Transverse colon (tissue), 4 donors: ENCODE measurements at regions not wholly inside any gene's neighbourhood (a gene's known extent, or its start where the extent isn't known, plus 50 kb on each side); places are given as distances from the start of the nearest gene placed in this dataset.

Experiments
- EP300 ChIP-seq: sonication (generic); formaldehyde crosslinking; IDR thresholded peaks from one replicate; pipeline ENCODE4 v1.6.1; 2017; ENCODE audit warnings: antibody characterized with exemption, low read depth
- POLR2A ChIP-seq: fragments of 450-650 bp; IDR thresholded peaks from one replicate; pipeline ENCODE4 v1.6.1; 2016; ENCODE audit warnings: antibody characterized with exemption, mild to moderate bottlenecking, moderate library complexity
- POLR2AphosphoS5 ChIP-seq, 3 donors: sonication (generic); formaldehyde crosslinking; IDR thresholded peaks; one replicate each; pipeline ENCODE4 v1.6.1; 2016; ENCODE audit warnings: antibody characterized with exemption in 3 of 3
- TF ChIP-seq, protein P1 (sequence below), 5 experiments: fragments of 200-600 bp in 3 of 5; fragments of 450-650 bp in 2 of 5; sonication (generic) in 3 of 5; IDR thresholded peaks; 1 replicate in 2 of 5; 2 replicates in 3 of 5; pipeline ENCODE4 v1.5.1; 2016 to 2017; ENCODE audit warnings: antibody characterized with exemption in 5 of 5, inconsistent platforms in 3 of 5, mild to moderate bottlenecking in 2 of 5, moderate library complexity in 1 of 5

DNA sequence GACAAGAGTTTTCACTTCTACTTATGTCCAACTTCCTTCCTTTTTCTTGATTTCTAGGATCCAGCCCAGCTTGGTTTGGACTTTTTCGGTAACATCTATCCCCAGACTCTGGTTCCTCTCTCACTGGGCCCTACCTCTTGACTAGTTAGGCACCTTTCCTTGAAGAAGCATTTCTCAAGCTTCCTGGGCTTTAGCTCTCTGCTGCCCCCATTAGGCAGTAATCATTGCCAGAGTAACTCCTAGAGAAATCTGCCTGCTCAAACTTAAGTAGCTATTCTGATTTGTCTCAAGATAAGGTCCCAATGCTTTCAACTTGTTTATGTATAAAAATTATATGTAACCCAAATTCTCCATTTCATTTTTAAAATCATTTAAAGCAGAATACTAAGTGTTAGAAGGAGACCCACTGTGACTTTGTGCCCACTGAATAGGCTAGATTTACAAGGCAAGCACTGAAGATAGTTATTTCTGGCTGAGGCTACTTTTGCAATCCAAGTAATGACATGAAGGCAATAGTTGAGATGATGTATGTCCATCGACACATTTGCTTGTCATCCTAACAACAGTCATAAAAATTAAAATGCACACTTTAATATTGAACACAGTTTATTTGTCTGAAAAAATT lies 275.0 kb upstream of the G2E3 start:
- TF ChIP-seq POLR2AphosphoS5 (IDR thresholded peaks at IDR 0.05) (no peak), POLR2A (no peak), EP300 (no peak)
- TF ChIP-seq, protein P1, sequence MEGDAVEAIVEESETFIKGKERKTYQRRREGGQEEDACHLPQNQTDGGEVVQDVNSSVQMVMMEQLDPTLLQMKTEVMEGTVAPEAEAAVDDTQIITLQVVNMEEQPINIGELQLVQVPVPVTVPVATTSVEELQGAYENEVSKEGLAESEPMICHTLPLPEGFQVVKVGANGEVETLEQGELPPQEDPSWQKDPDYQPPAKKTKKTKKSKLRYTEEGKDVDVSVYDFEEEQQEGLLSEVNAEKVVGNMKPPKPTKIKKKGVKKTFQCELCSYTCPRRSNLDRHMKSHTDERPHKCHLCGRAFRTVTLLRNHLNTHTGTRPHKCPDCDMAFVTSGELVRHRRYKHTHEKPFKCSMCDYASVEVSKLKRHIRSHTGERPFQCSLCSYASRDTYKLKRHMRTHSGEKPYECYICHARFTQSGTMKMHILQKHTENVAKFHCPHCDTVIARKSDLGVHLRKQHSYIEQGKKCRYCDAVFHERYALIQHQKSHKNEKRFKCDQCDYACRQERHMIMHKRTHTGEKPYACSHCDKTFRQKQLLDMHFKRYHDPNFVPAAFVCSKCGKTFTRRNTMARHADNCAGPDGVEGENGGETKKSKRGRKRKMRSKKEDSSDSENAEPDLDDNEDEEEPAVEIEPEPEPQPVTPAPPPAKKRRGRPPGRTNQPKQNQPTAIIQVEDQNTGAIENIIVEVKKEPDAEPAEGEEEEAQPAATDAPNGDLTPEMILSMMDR (IDR thresholded peaks at IDR 0.05), result peak in 3 of 5 experiments; percentile 35 to 53 (median 49)
